Memory B cell (primary cell): ENCODE measurements at regions not wholly inside any gene's neighbourhood (a gene's known extent, or its start where the extent isn't known, plus 50 kb on each side); places are given as distances from the start of the nearest gene placed in this dataset.

Experiments
- ATAC-seq: fragments of 150-1000 bp; cut with Tn5 transposase; 2 replicates; pipeline ENCODE4 v1.10.0; 2021; ENCODE audit warnings: low read depth, mild to moderate bottlenecking, moderate library complexity
- DNase-seq, 2 donors: peaks; one replicate each; pipeline ENCODE4 v3.0.0; 2022; ENCODE audit warnings: low spot score in 2 of 2
- H3K27ac Mint-ChIP-seq: one replicate; pipeline ENCODE4 v1.8.0; 2022; ENCODE audit warnings: mild to moderate bottlenecking, moderate library complexity, mixed read lengths
- H3K27me3 Mint-ChIP-seq: one replicate; pipeline ENCODE4 v1.8.0; 2022; ENCODE audit warnings: mixed read lengths
- H3K36me3 Mint-ChIP-seq: one replicate; pipeline ENCODE4 v1.8.0; 2022; ENCODE audit warnings: mild to moderate bottlenecking, mixed read lengths
- H3K4me1 Mint-ChIP-seq: one replicate; pipeline ENCODE4 v1.8.0; 2022; ENCODE audit warnings: mixed read lengths
- H3K4me3 Mint-ChIP-seq: one replicate; pipeline ENCODE4 v1.8.0; 2022; ENCODE audit warnings: mild to moderate bottlenecking, moderate library complexity, mixed read lengths
- H3K9me3 Mint-ChIP-seq: one replicate; pipeline ENCODE4 v1.8.0; 2022; ENCODE audit warnings: mixed read lengths

GRCh38 chr18:78720456-78721237 lies 259.0 kb upstream of the SALL3 start:
- Mint-ChIP-seq H3K9me3 (no peaks in the 10 kb centered on the region), H3K27me3 (no peaks in the 10 kb centered on the region), H3K27ac (no peak overlapping the region), H3K4me3 (no peak overlapping the region), H3K36me3 (no peaks in the 10 kb centered on the region), H3K4me1 (no peaks in the 10 kb centered on the region)
- ATAC-seq: no peak
- no peak for DNase-seq

- DNase-seq (no peak), ATAC-seq (no peak)
- Mint-ChIP-seq H3K9me3 (no peaks in the 10 kb centered on the region), H3K36me3 (no peaks in the 10 kb centered on the region), H3K27me3 (no peaks in the 10 kb centered on the region), H3K27ac (no peak overlapping the region), H3K4me3 (no peak overlapping the region), H3K4me1 (no peaks in the 10 kb centered on the region)
These were observed 258.3 kb upstream of the SALL3 start for GRCh38 chr18:78721238-78721875.

GRCh38 chr18:78721981-78722380 lies 257.6 kb upstream of the SALL3 start:
- no peaks in the 10 kb centered on the region for H3K9me3 Mint-ChIP-seq
- no peaks in the 10 kb centered on the region for H3K36me3 Mint-ChIP-seq
- H3K27ac Mint-ChIP-seq: no peak overlapping the region
- no peak for ATAC-seq
- no peaks in the 10 kb centered on the region for H3K27me3 Mint-ChIP-seq
- no peaks in the 10 kb centered on the region for H3K4me1 Mint-ChIP-seq
- DNase-seq: no peak
- no peak overlapping the region for H3K4me3 Mint-ChIP-seq

GRCh38 chr18:78722386-78722785 lies 257.2 kb upstream of the SALL3 start:
- Mint-ChIP-seq H3K36me3 (no peaks in the 10 kb centered on the region), H3K9me3 (no peaks in the 10 kb centered on the region), H3K27me3 (no peaks in the 10 kb centered on the region), H3K4me1 (no peaks in the 10 kb centered on the region), H3K4me3 (no peak overlapping the region), H3K27ac (no peak overlapping the region)
- ATAC-seq (no peak), DNase-seq (no peak)

GRCh38 chr18:78722929-78723710 lies 256.5 kb upstream of the SALL3 start:
- H3K4me3 Mint-ChIP-seq: no peak overlapping the region
- no peaks in the 10 kb centered on the region for H3K36me3 Mint-ChIP-seq
- no peaks in the 10 kb centered on the region for H3K4me1 Mint-ChIP-seq
- H3K27ac Mint-ChIP-seq: no peak overlapping the region
- H3K27me3 Mint-ChIP-seq: no peaks in the 10 kb centered on the region
- ATAC-seq: no peak
- no peaks in the 10 kb centered on the region for H3K9me3 Mint-ChIP-seq
- no peak for DNase-seq

GRCh38 chr18:78724214-78724914 lies 255.3 kb upstream of the SALL3 start:
- DNase-seq: no peak
- H3K27ac Mint-ChIP-seq: no peak overlapping the region
- no peaks in the 10 kb centered on the region for H3K36me3 Mint-ChIP-seq
- no peaks in the 10 kb centered on the region for H3K4me1 Mint-ChIP-seq
- no peak overlapping the region for H3K4me3 Mint-ChIP-seq
- no peaks in the 10 kb centered on the region for H3K27me3 Mint-ChIP-seq
- no peaks in the 10 kb centered on the region for H3K9me3 Mint-ChIP-seq
- no peak for ATAC-seq

- no peaks in the 10 kb centered on the region for H3K27me3 Mint-ChIP-seq
- ATAC-seq (no peak), DNase-seq (no peak)
- H3K9me3 Mint-ChIP-seq: no peaks in the 10 kb centered on the region
- no peaks in the 10 kb centered on the region for H3K36me3 Mint-ChIP-seq
- H3K27ac Mint-ChIP-seq: no peak overlapping the region
- H3K4me1 Mint-ChIP-seq: no peaks in the 10 kb centered on the region
- H3K4me3 Mint-ChIP-seq: no peak overlapping the region
These were observed 254.2 kb upstream of the SALL3 start for GRCh38 chr18:78725426-78725825.

GRCh38 chr18:78726326-78727056 lies 253.1 kb upstream of the SALL3 start:
- H3K9me3 Mint-ChIP-seq: no peaks in the 10 kb centered on the region
- no peak for ATAC-seq
- no peaks in the 10 kb centered on the region for H3K4me1 Mint-ChIP-seq
- DNase-seq: no peak
- no peak overlapping the region for H3K27ac Mint-ChIP-seq
- no peaks in the 10 kb centered on the region for H3K27me3 Mint-ChIP-seq
- H3K36me3 Mint-ChIP-seq: no peaks in the 10 kb centered on the region
- no peak overlapping the region for H3K4me3 Mint-ChIP-seq

GRCh38 chr18:78727057-78727739 lies 252.4 kb upstream of the SALL3 start:
- Mint-ChIP-seq H3K4me1 (no peaks in the 10 kb centered on the region), H3K9me3 (no peaks in the 10 kb centered on the region), H3K36me3 (no peaks in the 10 kb centered on the region), H3K27me3 (no peaks in the 10 kb centered on the region), H3K4me3 (no peak overlapping the region), H3K27ac (no peak overlapping the region)
- ATAC-seq (no peak), DNase-seq (no peak)

- H3K27me3 Mint-ChIP-seq: no peaks in the 10 kb centered on the region
- ATAC-seq (no peak), DNase-seq (no peak)
- H3K27ac Mint-ChIP-seq: no peak overlapping the region
- no peaks in the 10 kb centered on the region for H3K4me1 Mint-ChIP-seq
- no peaks in the 10 kb centered on the region for H3K36me3 Mint-ChIP-seq
- H3K4me3 Mint-ChIP-seq: no peak overlapping the region
- no peaks in the 10 kb centered on the region for H3K9me3 Mint-ChIP-seq
These were observed 251.5 kb upstream of the SALL3 start for GRCh38 chr18:78727877-78728783.

GRCh38 chr18:78728784-78729467 lies 250.7 kb upstream of the SALL3 start:
- Mint-ChIP-seq H3K9me3 (no peaks in the 10 kb centered on the region), H3K36me3 (no peaks in the 10 kb centered on the region), H3K4me3 (no peak overlapping the region), H3K4me1 (no peaks in the 10 kb centered on the region), H3K27ac (no peak overlapping the region), H3K27me3 (no peaks in the 10 kb centered on the region)
- ATAC-seq (no peak), DNase-seq (no peak)

- no peaks in the 10 kb centered on the region for H3K27me3 Mint-ChIP-seq
- no peak overlapping the region for H3K4me3 Mint-ChIP-seq
- H3K4me1 Mint-ChIP-seq: no peaks in the 10 kb centered on the region
- no peak for ATAC-seq
- DNase-seq: no peak
- H3K36me3 Mint-ChIP-seq: no peaks in the 10 kb centered on the region
- no peaks in the 10 kb centered on the region for H3K9me3 Mint-ChIP-seq
- no peak overlapping the region for H3K27ac Mint-ChIP-seq
These were observed 249.1 kb upstream of the SALL3 start for GRCh38 chr18:78730546-78730945.
